ENCODE measurements at regions not wholly inside any gene's neighbourhood (a gene's known extent, or its start where the extent isn't known, plus 50 kb on each side); places are given as distances from the start of the nearest gene placed in this dataset.

DNA sequence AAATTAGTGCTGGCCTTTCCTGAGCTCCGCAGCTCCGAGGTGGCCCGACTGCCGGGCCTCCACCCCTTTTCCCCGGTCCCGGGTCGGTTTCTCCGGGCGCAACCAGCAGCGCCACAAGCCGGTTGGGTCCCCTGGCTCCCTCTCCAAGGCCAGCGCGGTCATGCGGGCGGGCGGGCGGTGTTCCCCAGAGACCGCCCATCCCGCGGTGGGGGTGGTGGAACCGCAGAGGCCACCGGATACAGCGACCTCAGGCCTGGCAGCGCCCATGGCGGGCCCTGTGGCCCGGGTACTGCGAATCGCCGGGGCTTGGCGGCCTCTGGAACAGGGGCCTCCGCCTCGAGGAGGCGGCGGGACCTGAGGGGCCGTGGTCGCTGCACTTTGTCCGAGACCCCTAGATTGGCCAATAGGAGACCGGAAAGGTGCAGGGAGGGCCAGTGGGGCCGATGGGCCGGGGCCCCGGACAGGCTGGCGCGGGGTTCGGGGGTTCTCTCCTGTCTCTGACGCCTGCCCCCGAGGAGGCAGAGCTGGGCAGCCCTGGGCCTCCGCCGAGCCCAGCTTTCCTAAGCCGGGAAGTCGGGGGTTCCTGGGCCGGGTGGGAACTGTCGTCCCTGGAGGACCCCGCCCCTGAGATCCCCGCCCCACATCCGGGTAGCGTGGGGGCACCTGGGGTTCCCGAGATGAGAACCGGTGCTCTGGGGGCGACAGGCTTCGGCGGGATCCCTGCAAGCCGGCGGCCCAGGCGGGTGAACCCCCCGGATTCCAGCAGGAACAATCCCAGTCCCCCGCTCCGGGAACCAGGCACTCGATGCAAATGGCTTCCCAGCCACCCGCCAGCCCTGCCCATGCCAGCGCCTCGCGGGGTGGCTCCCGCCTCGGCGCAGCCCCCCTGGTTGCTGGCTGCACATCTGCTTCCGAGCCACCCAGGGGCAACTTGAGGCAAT is 293.9 kb downstream of the ZSWIM6 start:
- DNase-seq (ENCODE audit: low read depth): no peak
- TF ChIP-seq, protein P1, sequence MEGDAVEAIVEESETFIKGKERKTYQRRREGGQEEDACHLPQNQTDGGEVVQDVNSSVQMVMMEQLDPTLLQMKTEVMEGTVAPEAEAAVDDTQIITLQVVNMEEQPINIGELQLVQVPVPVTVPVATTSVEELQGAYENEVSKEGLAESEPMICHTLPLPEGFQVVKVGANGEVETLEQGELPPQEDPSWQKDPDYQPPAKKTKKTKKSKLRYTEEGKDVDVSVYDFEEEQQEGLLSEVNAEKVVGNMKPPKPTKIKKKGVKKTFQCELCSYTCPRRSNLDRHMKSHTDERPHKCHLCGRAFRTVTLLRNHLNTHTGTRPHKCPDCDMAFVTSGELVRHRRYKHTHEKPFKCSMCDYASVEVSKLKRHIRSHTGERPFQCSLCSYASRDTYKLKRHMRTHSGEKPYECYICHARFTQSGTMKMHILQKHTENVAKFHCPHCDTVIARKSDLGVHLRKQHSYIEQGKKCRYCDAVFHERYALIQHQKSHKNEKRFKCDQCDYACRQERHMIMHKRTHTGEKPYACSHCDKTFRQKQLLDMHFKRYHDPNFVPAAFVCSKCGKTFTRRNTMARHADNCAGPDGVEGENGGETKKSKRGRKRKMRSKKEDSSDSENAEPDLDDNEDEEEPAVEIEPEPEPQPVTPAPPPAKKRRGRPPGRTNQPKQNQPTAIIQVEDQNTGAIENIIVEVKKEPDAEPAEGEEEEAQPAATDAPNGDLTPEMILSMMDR (IDR thresholded peaks at IDR 0.05; ENCODE audit: control insufficient read depth, extremely low read depth, insufficient read depth): no peak
- no peak overlapping the region for H3K4me3 ChIP-seq (ENCODE audit: low read depth, low read length)

DNA sequence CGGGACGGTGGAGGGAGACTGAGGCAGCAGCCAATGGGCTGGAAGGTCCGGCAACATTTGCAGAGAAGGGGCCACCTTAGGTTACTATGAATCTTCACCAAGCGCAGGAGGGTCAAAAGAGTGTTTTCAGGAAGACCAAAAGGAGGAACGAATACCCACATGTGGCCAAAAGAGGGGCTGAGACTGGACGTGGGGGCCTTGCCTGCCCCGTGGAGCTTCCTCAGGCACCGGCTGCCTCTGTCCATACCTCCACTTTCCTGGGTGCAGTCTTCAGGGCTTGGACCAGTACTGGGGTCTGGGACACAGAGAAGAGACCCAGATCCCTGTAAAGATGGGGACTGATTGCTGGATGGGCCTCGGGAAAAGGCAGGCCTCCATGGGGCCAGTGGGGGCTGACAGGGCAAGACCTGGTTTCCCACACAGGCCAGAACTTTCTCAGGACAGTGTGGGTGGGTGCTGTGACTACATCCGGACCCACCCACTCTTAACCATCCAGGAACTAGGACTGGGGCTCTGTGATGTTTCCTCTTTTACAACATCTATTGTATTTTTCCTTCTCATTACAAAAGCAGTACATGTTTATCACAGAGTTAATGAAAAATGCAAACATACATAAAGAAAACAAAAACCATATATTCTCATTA is 294.7 kb downstream of the ZSWIM6 start:
- H3K4me3 ChIP-seq (ENCODE audit: low read depth, low read length): no peak overlapping the region
- TF ChIP-seq, protein P1 (IDR thresholded peaks at IDR 0.05; ENCODE audit: control insufficient read depth, extremely low read depth, insufficient read depth): no peak

DNA sequence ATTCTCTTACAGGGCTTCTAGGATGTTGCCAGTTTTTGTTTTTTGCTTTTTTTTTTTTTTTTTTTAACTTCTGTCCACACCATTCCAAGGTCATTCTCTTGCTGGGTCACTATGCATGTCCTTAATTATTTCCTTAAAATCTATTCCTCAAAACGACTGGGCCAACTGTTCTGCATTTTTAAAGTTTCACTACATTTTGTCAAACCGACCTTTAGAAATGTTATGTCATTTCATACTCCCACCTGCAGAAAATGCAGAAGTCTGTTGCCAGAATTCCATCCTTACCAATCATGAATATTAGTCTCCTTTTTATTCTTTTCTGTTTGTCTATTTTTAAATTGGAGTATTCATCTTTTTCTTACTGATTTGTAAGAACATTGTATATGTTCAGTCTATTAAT is 295.5 kb downstream of the ZSWIM6 start:
- H3K4me3 ChIP-seq (ENCODE audit: low read depth, low read length): no peak overlapping the region
- TF ChIP-seq, protein P1 (IDR thresholded peaks at IDR 0.05; ENCODE audit: control insufficient read depth, extremely low read depth, insufficient read depth): no peak
- no peak for DNase-seq (ENCODE audit: low read depth)

More for the DNA sequence above, 294.7 kb downstream of the ZSWIM6 start:
- no peak for DNase-seq (ENCODE audit: low read depth)

DNA sequence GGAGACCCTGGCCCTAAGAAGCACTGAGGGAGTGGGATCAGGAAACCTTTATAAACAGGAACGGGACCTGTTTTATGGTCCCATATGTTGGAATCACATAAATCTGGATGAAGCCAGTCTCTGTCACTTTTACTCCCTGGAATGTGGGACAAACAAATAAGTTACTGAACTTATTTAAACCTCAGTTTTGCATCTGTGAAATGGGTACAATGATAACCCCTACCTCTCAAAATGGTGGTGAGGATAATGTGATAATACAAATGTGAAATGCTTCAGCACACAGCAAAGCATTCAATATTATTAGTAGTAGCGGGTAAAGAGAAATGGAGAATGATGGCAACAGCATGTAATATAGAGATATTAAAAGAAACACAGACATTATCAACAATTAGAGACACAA is 298.9 kb downstream of the ZSWIM6 start:
- H3K4me3 ChIP-seq (ENCODE audit: low read depth, low read length): no peak overlapping the region
- DNase-seq (ENCODE audit: low read depth): no peak
- TF ChIP-seq, protein P1 (IDR thresholded peaks at IDR 0.05; ENCODE audit: control insufficient read depth, extremely low read depth, insufficient read depth): no peak

DNA sequence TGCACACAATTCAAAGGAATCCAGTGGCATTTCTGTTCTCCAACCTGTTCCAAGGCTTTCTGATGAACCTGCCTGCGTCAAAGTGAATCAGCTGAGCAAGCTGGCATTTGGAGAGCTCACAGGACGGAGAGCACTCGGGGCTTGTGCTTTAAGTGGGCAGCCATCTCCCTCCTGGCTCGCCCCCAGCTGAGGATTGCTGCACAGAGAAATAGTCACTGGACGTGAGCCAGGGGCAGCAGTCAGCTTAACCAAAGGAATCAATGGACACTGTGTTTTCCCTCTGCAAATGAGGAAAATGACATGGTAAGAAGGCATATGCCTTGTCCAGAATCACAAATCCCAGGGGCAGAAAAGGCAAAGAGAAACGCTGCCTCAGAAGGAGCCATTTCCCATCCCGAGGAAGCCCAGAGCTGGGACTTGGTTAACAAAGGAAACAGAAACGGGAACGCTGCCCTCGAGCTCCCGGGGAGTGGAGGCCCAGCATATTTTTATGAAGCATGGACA is 299.4 kb downstream of the ZSWIM6 start:
- TF ChIP-seq, protein P1 (IDR thresholded peaks at IDR 0.05; ENCODE audit: control insufficient read depth, extremely low read depth, insufficient read depth): no peak
- no peak for DNase-seq (ENCODE audit: low read depth)
- no peak overlapping the region for H3K4me3 ChIP-seq (ENCODE audit: low read depth, low read length)

DNA sequence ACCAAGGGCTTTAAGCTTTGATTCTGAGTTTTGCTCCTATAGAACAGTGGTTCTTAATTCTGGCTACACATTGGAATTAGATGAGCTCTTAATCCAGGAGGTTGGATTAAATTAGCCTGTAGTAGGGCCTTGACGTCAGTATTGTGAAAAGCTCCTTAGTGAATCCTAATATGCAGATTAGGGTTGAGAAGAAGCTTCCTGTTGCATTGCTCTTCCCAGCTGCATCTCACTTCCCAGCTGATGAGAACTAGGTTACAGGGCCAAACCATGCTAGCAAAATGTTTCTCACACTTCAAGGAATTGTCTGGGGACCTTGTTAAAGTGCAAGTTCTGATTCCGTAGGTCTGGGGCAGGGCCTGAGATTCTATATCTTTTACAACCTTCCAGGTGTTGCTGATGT is 300.0 kb downstream of the ZSWIM6 start:
- DNase-seq (ENCODE audit: low read depth): no peak
- no peak overlapping the region for H3K4me3 ChIP-seq (ENCODE audit: low read depth, low read length)
- TF ChIP-seq, protein P1 (IDR thresholded peaks at IDR 0.05; ENCODE audit: control insufficient read depth, extremely low read depth, insufficient read depth): no peak

Data from LNCaP clone FGC (cell line).